Stimulated activated naive CD8-positive, alpha-beta T cell treated with anti-CD3 and anti-CD28 coated beads, Interleukin-15, amount 100 ng/mL, for 72 hours (primary cell): ENCODE measurements at regions not wholly inside any gene's neighbourhood (a gene's known extent, or its start where the extent isn't known, plus 50 kb on each side); places are given as distances from the start of the nearest gene placed in this dataset.
A peak's percentile ranks its signal among the peaks of the same experiment; 100 is the strongest.
"Not testable (repeated sequence)": the region's sequence is repeated elsewhere in the genome, so short reads cannot be mapped to it uniquely, and the experiment has no call there.

ENCODE experiments used
- ATAC-seq: fragments of 150-1000 bp; cut with Tn5 transposase; 2 replicates; pipeline ENCODE4 v1.10.0; 2021; ENCODE audit warnings: mild to moderate bottlenecking, moderate library complexity
- DNase-seq, 2 donors: peaks; one replicate each; pipeline ENCODE4 v3.0.0; 2021 to 2022
- H3K27ac Mint-ChIP-seq, 2 donors: one replicate each; pipeline ENCODE4 v1.8.0; 2022; ENCODE audit warnings: mild to moderate bottlenecking in 2 of 2, mixed read lengths in 2 of 2, moderate library complexity in 2 of 2
- H3K27me3 Mint-ChIP-seq: one replicate; pipeline ENCODE4 v1.8.0; 2022; ENCODE audit warnings: mixed read lengths
- H3K4me1 Mint-ChIP-seq: one replicate; pipeline ENCODE4 v1.8.0; 2022; ENCODE audit warnings: mild to moderate bottlenecking, mixed read lengths
- H3K4me3 Mint-ChIP-seq, 2 donors: one replicate each; pipeline ENCODE4 v1.8.0; 2022; ENCODE audit warnings: mild to moderate bottlenecking in 2 of 2, mixed read lengths in 2 of 2, moderate library complexity in 1 of 2
- H3K9me3 Mint-ChIP-seq, 2 donors: one replicate each; pipeline ENCODE4 v1.8.0; 2022; ENCODE audit warnings: mixed read lengths in 2 of 2

- Mint-ChIP-seq H3K27ac (no peak overlapping the region), H3K9me3 (no peaks in the 10 kb centered on the region), H3K4me1 (no peaks in the 10 kb centered on the region), H3K27me3 (no peaks in the 10 kb centered on the region), H3K4me3 (no peak overlapping the region)
- no peak for DNase-seq
- no peak for ATAC-seq
Measured at GRCh38 chr2:59774821-59775433, 778.5 kb downstream of the BCL11A start.

DNA sequence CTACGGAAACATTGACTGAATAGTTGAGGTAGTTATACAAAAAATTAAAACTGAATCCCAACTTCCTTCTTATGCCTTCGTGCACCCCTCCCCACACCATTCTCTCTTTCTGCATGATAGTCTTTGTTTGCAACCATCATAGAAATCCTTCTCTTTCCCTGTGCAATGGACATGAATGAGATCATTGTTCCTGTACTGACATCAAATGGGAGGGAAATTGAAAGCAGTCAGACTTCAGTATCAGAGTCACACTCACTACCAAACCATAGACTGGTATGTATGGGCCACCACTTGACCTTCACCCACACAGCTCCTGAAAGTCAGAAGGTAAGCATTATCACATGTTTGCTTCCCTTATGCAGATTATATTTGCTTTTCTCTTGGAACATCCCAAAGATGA lies 782.8 kb downstream of the BCL11A start:
- Mint-ChIP-seq H3K4me1 (no peaks in the 10 kb centered on the region), H3K9me3 (no peaks in the 10 kb centered on the region), H3K27me3 (no peaks in the 10 kb centered on the region), H3K27ac (no peak overlapping the region), H3K4me3 (no peak overlapping the region)
- DNase-seq, result no peak
- ATAC-seq, result no peak

- Mint-ChIP-seq H3K9me3 (no peaks in the 10 kb centered on the region), H3K27me3 (no peaks in the 10 kb centered on the region), H3K27ac (no peak overlapping the region), H3K4me1 (no peaks in the 10 kb centered on the region), H3K4me3 (no peak overlapping the region)
- no peak for ATAC-seq
- DNase-seq, result no peak
Measured at GRCh38 chr2:59761966-59762365, 791.5 kb downstream of the BCL11A start.

GRCh38 chr2:59756150-59756549 lies 797.3 kb downstream of the BCL11A start:
- H3K27ac Mint-ChIP-seq, result no peak overlapping the region
- no peaks in the 10 kb centered on the region for H3K27me3 Mint-ChIP-seq
- H3K4me3 Mint-ChIP-seq, result no peak overlapping the region
- H3K4me1 Mint-ChIP-seq, result no peaks in the 10 kb centered on the region
- H3K9me3 Mint-ChIP-seq, result no peaks in the 10 kb centered on the region
- ATAC-seq (no peak), DNase-seq (no peak)

GRCh38 chr2:59754011-59754735 lies 799.3 kb downstream of the BCL11A start:
- Mint-ChIP-seq H3K4me3 (no peak overlapping the region), H3K27ac (no peak overlapping the region), H3K27me3 (no peaks in the 10 kb centered on the region), H3K9me3 (no peaks in the 10 kb centered on the region), H3K4me1 (no peaks in the 10 kb centered on the region)
- no peak for DNase-seq
- ATAC-seq, result no peak

DNA sequence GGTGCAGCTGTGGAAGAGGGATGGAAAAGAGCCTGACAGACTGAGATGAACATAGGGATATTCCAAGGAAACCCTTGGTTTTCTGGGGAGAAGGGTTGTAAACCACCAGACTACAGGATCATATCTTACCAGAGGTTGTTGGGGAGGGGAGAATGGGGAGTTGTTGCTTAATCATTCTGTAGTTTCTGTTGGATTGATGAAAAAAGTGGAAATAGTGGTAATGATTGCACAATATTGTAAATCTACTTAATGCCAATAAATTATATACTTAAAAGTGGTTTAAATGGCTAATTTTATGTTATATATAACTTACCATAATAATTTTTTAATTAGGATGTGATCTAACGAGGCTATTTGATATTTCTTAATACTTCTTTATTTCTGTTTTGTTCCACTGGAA lies 800.9 kb downstream of the BCL11A start:
- Mint-ChIP-seq H3K4me1 (no peaks in the 10 kb centered on the region), H3K9me3 (no peaks in the 10 kb centered on the region), H3K27me3 (no peaks in the 10 kb centered on the region), H3K4me3 (no peak overlapping the region), H3K27ac (peak overlapping the region in 1 of 2 donors; percentile 54)
- no peak for ATAC-seq
- no peak for DNase-seq

DNA sequence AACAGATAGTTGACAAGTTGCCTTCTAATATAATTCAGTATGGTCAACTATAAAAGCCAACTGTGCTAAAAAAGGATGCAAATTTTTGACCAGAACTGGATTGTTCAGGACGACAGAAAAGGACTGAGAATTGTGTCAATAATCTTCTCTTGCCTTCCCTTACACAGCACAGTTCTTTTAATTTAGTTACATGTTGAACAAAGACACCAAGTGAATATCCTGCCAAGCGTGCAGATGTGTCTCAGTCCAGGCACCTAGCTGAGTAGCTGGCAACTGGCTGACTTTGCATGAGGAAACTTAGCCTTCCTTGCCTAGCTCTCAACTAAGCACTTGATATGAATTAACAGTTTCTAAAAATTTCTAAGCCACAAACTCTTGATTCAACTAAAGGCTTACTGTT lies 801.4 kb downstream of the BCL11A start:
- H3K9me3 Mint-ChIP-seq, result no peaks in the 10 kb centered on the region
- H3K4me1 Mint-ChIP-seq, result no peaks in the 10 kb centered on the region
- ATAC-seq (no peak), DNase-seq (no peak)
- H3K4me3 Mint-ChIP-seq, result no peak overlapping the region
- peak overlapping the region in 1 of 2 donors; percentile 54 for H3K27ac Mint-ChIP-seq
- no peaks in the 10 kb centered on the region for H3K27me3 Mint-ChIP-seq

DNA sequence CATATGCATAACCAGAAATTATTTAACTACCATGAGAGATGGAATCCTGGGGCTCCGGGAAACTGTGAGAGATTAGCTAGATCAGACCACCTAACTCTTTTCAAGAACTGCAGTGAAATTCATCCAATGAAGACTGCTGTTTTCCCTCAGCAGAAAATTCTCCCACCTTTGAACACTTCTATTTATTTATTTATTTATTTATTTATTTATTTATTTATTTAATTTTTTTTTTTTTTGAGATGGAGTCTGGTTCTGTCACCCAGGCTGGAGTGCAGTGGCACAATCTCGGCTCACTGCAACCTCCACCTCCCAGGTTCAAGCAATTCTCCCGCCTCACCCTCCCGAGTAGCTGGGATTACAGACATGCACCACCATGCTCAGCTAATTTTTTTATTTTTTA lies 802.2 kb downstream of the BCL11A start:
- not testable (repeated sequence) for H3K4me3 Mint-ChIP-seq, DNase-seq, H3K27ac Mint-ChIP-seq, H3K27me3 Mint-ChIP-seq, H3K9me3 Mint-ChIP-seq, ATAC-seq, H3K4me1 Mint-ChIP-seq

GRCh38 chr2:59746291-59746690 lies 807.2 kb downstream of the BCL11A start:
- H3K4me3 Mint-ChIP-seq, result no peak overlapping the region
- ATAC-seq (no peak), DNase-seq (no peak)
- H3K4me1 Mint-ChIP-seq, result no peaks in the 10 kb centered on the region
- no peaks in the 10 kb centered on the region for H3K9me3 Mint-ChIP-seq
- no peaks in the 10 kb centered on the region for H3K27me3 Mint-ChIP-seq
- H3K27ac Mint-ChIP-seq, result no peak overlapping the region

DNA sequence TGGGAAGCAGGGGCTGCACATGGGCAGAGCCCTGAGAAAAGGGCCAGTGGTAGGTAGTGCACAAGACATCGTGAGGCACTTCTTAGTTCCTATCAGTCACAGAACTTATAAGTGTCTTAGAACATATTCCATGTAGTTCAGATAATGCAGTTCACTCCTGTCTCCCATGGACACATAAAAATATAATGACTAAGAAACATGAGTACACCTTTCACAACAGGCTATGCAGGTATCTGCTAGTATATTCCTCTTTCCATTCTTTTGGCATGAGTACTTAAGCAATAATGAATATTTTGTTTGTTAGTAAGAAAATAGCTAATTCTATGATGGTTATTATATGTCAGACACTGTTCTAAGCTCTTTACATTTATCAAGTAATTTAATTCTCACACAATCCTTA lies 808.4 kb downstream of the BCL11A start:
- H3K9me3 Mint-ChIP-seq, result no peaks in the 10 kb centered on the region
- no peak overlapping the region for H3K4me3 Mint-ChIP-seq
- no peaks in the 10 kb centered on the region for H3K4me1 Mint-ChIP-seq

GRCh38 chr2:59744436-59744835 lies 809.0 kb downstream of the BCL11A start:
- H3K27ac Mint-ChIP-seq, result no peak overlapping the region
- H3K4me3 Mint-ChIP-seq, result no peak overlapping the region
- ATAC-seq (no peak), DNase-seq (no peak)
- no peaks in the 10 kb centered on the region for H3K4me1 Mint-ChIP-seq
- no peaks in the 10 kb centered on the region for H3K9me3 Mint-ChIP-seq
- no peaks in the 10 kb centered on the region for H3K27me3 Mint-ChIP-seq

More for the DNA sequence above, 808.4 kb downstream of the BCL11A start:
- Mint-ChIP-seq H3K27ac (no peak overlapping the region), H3K27me3 (no peaks in the 10 kb centered on the region)
- ATAC-seq (no peak), DNase-seq (no peak)

- no peak overlapping the region for H3K27ac Mint-ChIP-seq
- no peak overlapping the region for H3K4me3 Mint-ChIP-seq
Measured at GRCh38 chr2:59741840-59742239, 811.6 kb downstream of the BCL11A start.

DNA sequence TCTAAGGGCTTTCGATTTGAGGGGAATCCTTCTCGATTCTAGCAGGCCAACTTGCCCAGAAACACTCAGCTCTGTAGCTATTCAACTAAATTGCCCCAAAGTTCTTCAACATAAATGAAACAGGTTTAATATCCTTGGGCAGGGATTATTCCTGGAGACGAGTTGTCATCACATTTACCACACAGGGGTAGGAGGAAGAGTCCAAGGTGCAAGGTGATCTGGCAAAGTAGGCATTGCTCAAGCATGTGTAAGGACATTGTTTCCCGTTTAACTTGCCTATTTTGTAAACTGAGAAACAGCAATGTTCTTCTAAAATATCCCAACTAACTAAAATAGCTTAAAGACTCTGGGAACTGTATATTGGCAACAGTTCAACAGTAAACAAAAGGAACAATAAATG lies 814.3 kb downstream of the BCL11A start:
- DNase-seq (no peak), ATAC-seq (no peak)
- peak overlapping the region in 1 of 2 donors; percentile 12 for H3K27ac Mint-ChIP-seq
- H3K4me3 Mint-ChIP-seq, result no peak overlapping the region
- H3K9me3 Mint-ChIP-seq, result no peaks in the 10 kb centered on the region
- no peaks in the 10 kb centered on the region for H3K4me1 Mint-ChIP-seq
- no peaks in the 10 kb centered on the region for H3K27me3 Mint-ChIP-seq

More at GRCh38 chr2:59741840-59742239, 811.6 kb downstream of the BCL11A start:
- DNase-seq (no peak), ATAC-seq (no peak)
- Mint-ChIP-seq H3K9me3 (no peaks in the 10 kb centered on the region), H3K4me1 (no peaks in the 10 kb centered on the region), H3K27me3 (no peaks in the 10 kb centered on the region)

- Mint-ChIP-seq H3K9me3 (no peaks in the 10 kb centered on the region), H3K4me1 (no peaks in the 10 kb centered on the region), H3K4me3 (no peak overlapping the region), H3K27me3 (no peaks in the 10 kb centered on the region), H3K27ac (no peak overlapping the region)
- no peak for DNase-seq
- ATAC-seq, result no peak
Measured at GRCh38 chr2:59737299-59737698, 816.2 kb downstream of the BCL11A start.

DNA sequence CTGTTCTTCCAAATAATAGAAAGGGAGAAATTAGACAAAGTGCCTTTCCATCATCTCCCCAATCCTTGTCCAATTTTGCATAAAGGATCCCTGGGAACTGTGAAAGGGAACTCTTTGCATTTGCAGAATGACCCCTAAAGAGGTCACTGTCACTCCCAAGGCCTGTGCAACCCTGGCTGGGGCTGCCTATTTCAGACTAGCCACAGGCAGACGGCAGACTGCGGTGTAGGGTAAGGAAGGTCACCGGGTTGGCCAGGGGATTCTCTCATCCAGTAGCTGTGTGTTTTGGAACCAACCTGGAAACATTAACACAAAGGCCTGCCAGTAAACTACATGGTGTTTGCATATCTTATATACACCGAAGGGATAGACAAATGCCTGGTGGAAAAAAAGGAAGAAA lies 818.7 kb downstream of the BCL11A start:
- H3K27ac Mint-ChIP-seq, result no peak overlapping the region
- no peaks in the 10 kb centered on the region for H3K9me3 Mint-ChIP-seq
- H3K27me3 Mint-ChIP-seq, result no peaks in the 10 kb centered on the region
- ATAC-seq (no peak), DNase-seq (no peak)
- no peaks in the 10 kb centered on the region for H3K4me1 Mint-ChIP-seq
- no peak overlapping the region for H3K4me3 Mint-ChIP-seq

DNA sequence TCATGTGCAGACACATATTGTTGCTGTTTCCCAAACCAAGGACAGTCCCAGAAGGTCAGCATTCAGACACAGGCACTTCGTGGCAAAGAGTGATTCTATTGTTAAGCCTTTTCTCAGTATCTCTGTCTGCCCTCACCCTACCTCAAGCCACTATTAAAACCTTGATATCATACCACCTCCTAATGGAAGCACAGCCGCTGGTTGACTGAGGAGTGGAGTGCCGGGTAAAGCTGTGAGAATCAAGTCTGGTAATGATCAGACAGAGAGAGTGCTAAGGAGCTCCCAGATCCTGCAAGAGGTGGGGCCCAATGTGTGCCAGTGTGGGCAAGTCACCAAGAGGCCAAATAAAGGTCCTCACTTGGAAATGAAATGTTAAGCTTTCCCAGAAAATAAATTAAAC lies 819.5 kb downstream of the BCL11A start:
- DNase-seq, result no peak
- no peak for ATAC-seq
- Mint-ChIP-seq H3K27me3 (no peaks in the 10 kb centered on the region), H3K4me1 (no peaks in the 10 kb centered on the region), H3K27ac (peak overlapping the region in 1 of 2 donors; percentile 27), H3K4me3 (no peak overlapping the region), H3K9me3 (no peaks in the 10 kb centered on the region)

DNA sequence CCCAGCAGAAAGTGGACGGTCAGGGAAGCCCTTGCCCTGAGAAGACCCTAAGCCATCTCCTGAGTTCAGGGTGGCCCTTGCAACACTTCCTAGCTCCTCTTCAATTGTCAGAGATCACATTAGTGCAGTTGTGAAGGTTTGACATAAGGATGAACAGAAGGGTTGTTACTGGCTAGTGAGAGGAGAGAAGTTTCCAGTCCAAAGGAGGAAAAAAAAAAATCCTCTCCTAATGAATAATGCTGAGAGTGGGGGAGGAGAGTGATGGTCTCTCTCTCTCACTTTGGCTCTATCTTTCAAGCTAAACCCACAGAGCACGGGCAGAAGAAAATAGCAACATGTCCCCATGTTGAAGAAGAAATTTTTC lies 819.9 kb downstream of the BCL11A start:
- Mint-ChIP-seq H3K9me3 (no peaks in the 10 kb centered on the region), H3K4me1 (no peaks in the 10 kb centered on the region), H3K27ac (peak overlapping the region in 1 of 2 donors; percentile 70), H3K4me3 (no peak overlapping the region), H3K27me3 (no peaks in the 10 kb centered on the region)
- DNase-seq (no peak), ATAC-seq (no peak)
